Activated effector memory CD4-positive, alpha-beta T cell treated with anti-CD3 and anti-CD28 coated beads, Interleukin-2, amount 50 U/mL, for 16 hours (primary cell): ENCODE measurements at regions not wholly inside any gene's neighbourhood (a gene's known extent, or its start where the extent isn't known, plus 50 kb on each side); places are given as distances from the start of the nearest gene placed in this dataset.
"Not testable (repeated sequence)": the region's sequence is repeated elsewhere in the genome, so short reads cannot be mapped to it uniquely, and the experiment has no call there.

Experiments
- DNase-seq: peaks from one replicate; pipeline ENCODE4 v3.0.0-alpha.2; 2020

GRCh38 chr6:85004361-85004995, 240.1 kb upstream of the TBX18 start:
- no peak for DNase-seq

- DNase-seq = no peak
These were observed 238.4 kb upstream of the TBX18 start for GRCh38 chr6:85002847-85003246.

DNA sequence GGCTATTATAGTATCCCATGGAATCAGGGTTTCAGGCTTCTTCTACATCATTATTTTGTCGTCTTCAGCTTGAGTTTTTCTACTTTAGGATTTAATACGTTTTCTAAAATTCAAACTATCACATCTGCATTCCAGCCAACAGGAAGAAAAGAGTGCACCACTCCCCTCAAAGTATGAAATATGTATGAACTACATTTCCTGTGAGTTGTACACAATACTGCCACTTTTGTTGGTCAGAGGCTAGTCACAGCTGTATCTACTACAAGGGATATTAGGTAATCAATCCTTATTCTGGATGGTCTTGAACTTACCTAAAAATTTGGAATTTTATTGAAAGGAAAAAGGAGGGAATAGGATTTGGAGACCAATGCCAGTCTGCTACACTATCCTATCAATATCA, 235.6 kb upstream of the TBX18 start:
- DNase-seq = no peak

GRCh38 chr6:84998223-84998622, 233.8 kb upstream of the TBX18 start:
- DNase-seq = no peak

GRCh38 chr6:84988766-84989165, 224.4 kb upstream of the TBX18 start:
- not testable (repeated sequence) for DNase-seq

- DNase-seq = not testable (repeated sequence)
These were observed 221.1 kb upstream of the TBX18 start for GRCh38 chr6:84985490-84985889.

- DNase-seq = no peak
These were observed 215.1 kb upstream of the TBX18 start for GRCh38 chr6:84979541-84979940.

- no peak for DNase-seq
These were observed 212.9 kb upstream of the TBX18 start for GRCh38 chr6:84977363-84977705.

GRCh38 chr6:84976526-84977362, 212.3 kb upstream of the TBX18 start:
- no peak for DNase-seq

DNA sequence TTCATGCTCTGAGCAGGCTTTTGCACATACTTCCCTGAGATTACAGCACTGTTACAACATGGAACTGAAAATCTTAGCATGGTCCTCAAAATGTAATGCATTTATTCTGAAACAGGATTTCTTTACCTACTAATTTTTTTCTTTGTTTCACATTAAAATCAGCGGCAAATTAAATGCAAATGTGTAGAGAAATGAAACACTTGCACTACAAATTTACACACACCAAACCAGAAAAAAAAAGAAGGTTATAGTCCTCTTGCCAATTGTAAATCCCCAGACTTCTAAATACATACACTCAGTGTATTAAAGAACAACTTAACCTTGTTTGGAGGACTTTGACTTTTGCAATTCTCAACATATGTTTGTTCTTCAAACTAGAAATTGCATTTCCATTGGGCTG, 210.9 kb upstream of the TBX18 start:
- DNase-seq = no peak

- DNase-seq = no peak
These were observed 209.2 kb upstream of the TBX18 start for GRCh38 chr6:84973606-84974005.

- DNase-seq = no peak
These were observed 203.6 kb upstream of the TBX18 start for GRCh38 chr6:84967965-84968364.

DNA sequence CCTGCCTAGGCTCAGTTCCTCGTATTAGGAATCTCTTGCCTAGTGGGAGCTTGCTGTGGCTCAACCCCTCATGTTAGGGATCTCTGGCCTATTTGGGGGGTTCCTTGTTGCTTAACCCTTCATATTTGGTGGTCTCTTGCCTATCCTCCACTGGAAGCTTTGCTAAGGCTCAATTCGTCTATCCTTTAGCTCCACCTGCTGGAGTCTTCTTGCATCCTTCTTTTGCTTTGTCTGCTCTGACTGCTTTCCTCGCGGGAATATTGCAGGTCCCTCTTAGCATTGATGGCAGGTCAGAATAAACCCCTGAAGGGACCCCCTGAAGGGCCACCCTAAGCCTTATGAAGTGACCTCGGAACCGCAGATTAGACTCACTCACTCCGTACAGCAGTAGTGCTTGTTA, 203.0 kb upstream of the TBX18 start:
- DNase-seq = no peak

GRCh38 chr6:84953111-84953755, 188.8 kb upstream of the TBX18 start:
- no peak for DNase-seq

GRCh38 chr6:84944926-84945325, 180.5 kb upstream of the TBX18 start:
- not testable (repeated sequence) for DNase-seq

- no peak for DNase-seq
These were observed 179.5 kb upstream of the TBX18 start for GRCh38 chr6:84943905-84944304.

- not testable (repeated sequence) for DNase-seq
These were observed 177.2 kb upstream of the TBX18 start for GRCh38 chr6:84941609-84942008.

DNA sequence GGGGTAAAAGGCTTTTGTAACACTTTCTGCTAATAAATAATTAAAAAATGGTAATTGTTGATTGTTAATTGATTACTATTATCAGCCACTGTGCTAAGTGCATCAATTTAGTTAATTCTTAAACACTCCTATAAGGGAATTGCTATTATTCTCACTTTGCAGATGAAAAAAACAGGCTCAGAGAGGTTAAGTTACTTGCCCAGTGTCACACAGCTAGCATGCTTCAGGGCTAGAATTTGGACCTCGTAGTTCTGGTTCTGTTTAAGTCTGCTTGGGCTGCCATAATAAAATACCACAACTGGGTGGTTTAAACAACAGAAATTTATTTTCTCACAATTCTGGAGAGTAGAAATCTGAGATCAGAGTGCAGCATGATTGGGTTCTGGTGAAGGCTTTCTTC, 164.8 kb upstream of the TBX18 start:
- no peak for DNase-seq

- no peak for DNase-seq
These were observed 163.2 kb upstream of the TBX18 start for GRCh38 chr6:84927551-84927950.

DNA sequence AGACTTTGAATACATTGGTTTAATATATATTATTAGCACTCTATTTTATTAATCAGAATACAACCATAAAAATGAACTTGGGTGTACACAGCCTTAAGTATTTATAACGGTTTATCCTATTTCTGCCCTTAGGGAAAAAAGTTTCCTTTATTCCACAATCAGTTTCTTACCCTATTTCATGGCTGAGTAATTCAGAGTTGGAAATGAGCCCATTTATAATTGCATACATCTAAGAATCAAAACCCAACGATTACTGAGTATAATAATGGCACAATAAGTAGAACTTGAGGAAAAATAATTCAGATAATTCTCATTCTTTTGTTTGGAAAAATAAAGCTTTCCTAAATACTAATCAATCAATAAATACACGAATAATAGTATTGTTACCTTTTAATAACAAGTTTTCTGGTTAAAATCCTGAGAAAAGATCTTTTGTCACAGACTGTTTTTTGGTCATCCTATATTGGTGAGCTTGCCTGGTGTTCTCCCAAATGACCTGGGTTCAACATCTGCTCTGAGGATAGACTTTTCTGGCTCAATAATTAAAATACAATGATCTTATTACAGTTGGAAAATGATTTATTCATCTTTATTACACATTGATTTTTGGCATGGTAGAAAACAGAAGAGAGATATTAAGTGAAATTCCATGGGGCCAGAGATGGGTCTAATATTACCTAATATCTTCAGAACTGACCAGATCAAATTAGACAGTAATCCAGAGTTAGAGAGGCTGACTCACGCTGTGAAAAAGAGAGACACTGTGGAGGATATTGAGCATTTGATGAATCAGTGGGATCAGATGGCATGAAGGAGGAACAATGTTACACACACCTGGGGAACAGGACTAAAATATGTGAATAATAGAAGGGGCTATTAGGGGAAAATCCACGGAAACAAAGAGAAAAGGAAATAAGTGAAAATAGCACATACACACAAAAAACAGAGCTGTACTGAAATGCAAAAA, 162.1 kb upstream of the TBX18 start:
- no peak for DNase-seq

DNA sequence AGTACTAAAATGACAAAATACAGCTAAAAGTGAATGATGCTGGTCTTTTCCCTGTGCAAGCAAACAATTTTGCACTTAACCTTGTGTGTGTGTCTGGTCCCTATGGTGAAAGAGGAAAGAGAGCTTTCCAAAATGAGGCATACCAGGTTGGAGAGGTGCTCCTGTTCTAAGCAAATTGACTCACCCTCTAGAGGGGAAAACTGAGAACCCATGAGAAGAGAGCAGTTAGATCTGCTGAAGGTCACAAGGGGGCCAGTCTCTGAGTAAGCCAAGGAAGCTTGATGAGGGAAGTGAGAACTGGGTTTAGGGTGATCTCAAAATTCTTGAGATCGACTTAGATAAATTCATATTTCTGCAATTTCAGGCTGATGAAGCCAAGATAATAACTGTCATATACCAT, 157.5 kb upstream of the TBX18 start:
- no peak for DNase-seq

- DNase-seq = no peak
These were observed 155.6 kb upstream of the TBX18 start for GRCh38 chr6:84920021-84920420.

DNA sequence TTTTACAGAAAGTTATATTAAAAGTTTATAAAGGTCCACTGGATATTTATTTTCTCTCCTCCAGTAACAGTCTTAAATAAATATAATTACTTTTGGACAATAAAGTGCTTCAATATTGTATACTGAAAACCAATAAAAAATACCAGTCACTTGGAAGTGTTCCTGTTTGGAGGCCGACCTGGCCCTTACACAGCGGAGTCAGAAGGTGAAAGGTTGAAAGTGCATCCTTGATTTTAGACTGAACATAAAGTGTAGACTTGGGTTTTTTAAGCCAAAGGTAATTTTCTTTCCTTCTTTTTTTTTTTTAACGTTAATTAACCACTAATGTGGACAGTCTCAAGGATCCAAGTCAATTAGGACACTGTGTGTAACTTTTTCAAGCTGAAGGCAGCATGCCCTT, 152.3 kb upstream of the TBX18 start:
- DNase-seq = no peak
